ENCODE measurements at regions not wholly inside any gene's neighbourhood (a gene's known extent, or its start where the extent isn't known, plus 50 kb on each side); places are given as distances from the start of the nearest gene placed in this dataset.

- no peak overlapping the region for H3K4me3 ChIP-seq (ENCODE audit: low read depth in 1 of 3, low read length in 3 of 3)
Observed at GRCh38 chr13:19070398-19070735, 111.3 kb downstream of the TUBA3C start.

GRCh38 chr13:19069684-19070397 lies 111.8 kb downstream of the TUBA3C start:
- Histone ChIP-seq H3K4me3 (ENCODE audit: low read depth in 1 of 3, low read length in 3 of 3) (no peak overlapping the region), H3K27me3 (ENCODE audit: control insufficient read depth in 3 of 3, insufficient read depth in 3 of 3, low read length in 3 of 3) (no peaks in the 10 kb centered on the region), H3K27ac (ENCODE audit: low read depth in 1 of 3, low read length in 2 of 3) (no peak overlapping the region), H3K9me3 (ENCODE audit: control insufficient read depth in 2 of 2, insufficient read depth in 1 of 2, low read depth in 1 of 2, low read length in 1 of 2) (peaks cover 0 to 45% of the 10 kb centered on the region in 2 donors), H3K36me3 (ENCODE audit: control insufficient read depth in 3 of 3, insufficient read depth in 2 of 3, low read depth in 1 of 3, low read length in 3 of 3) (no peaks in the 10 kb centered on the region), H3K4me1 (ENCODE audit: control insufficient read depth in 3 of 3, insufficient read depth in 2 of 3, low read depth in 1 of 3, low read length in 2 of 3) (no peaks in the 10 kb centered on the region)
- DNase-seq (no peak), FAIRE-seq (no peak)
- WGBS, 3 donors, result 56 to 73% (median 73%) methylated on average over 5 of the region's 5 CpGs

More at GRCh38 chr13:19070398-19070735, 111.3 kb downstream of the TUBA3C start:
- Histone ChIP-seq H3K27me3 (ENCODE audit: control insufficient read depth in 3 of 3, insufficient read depth in 3 of 3, low read length in 3 of 3) (no peaks in the 10 kb centered on the region), H3K27ac (ENCODE audit: low read depth in 1 of 3, low read length in 2 of 3) (no peak overlapping the region), H3K4me1 (ENCODE audit: control insufficient read depth in 3 of 3, insufficient read depth in 2 of 3, low read depth in 1 of 3, low read length in 2 of 3) (no peaks in the 10 kb centered on the region), H3K36me3 (ENCODE audit: control insufficient read depth in 3 of 3, insufficient read depth in 2 of 3, low read depth in 1 of 3, low read length in 3 of 3) (no peaks in the 10 kb centered on the region), H3K9me3 (ENCODE audit: control insufficient read depth in 2 of 2, insufficient read depth in 1 of 2, low read depth in 1 of 2, low read length in 1 of 2) (peaks cover 0 to 50% of the 10 kb centered on the region in 2 donors)
- 67 to 86% (median 74%) methylated on average over 6 of the region's 6 CpGs for WGBS, 3 donors
- FAIRE-seq (no peak), DNase-seq (no peak)

GRCh38 chr13:19068691-19069090 lies 112.9 kb downstream of the TUBA3C start:
- WGBS, 3 donors, result 68 to 80% (median 69%) methylated on average over 2 of the region's 2 CpGs
- Histone ChIP-seq H3K9me3 (ENCODE audit: control insufficient read depth in 2 of 2, insufficient read depth in 1 of 2, low read depth in 1 of 2, low read length in 1 of 2) (peaks cover 0 to 39% of the 10 kb centered on the region in 2 donors), H3K27ac (ENCODE audit: low read depth in 1 of 3, low read length in 2 of 3) (no peak overlapping the region), H3K4me1 (ENCODE audit: control insufficient read depth in 3 of 3, insufficient read depth in 2 of 3, low read depth in 1 of 3, low read length in 2 of 3) (no peaks in the 10 kb centered on the region), H3K27me3 (ENCODE audit: control insufficient read depth in 3 of 3, insufficient read depth in 3 of 3, low read length in 3 of 3) (no peaks in the 10 kb centered on the region), H3K36me3 (ENCODE audit: control insufficient read depth in 3 of 3, insufficient read depth in 2 of 3, low read depth in 1 of 3, low read length in 3 of 3) (no peaks in the 10 kb centered on the region), H3K4me3 (ENCODE audit: low read depth in 1 of 3, low read length in 3 of 3) (no peak overlapping the region)
- FAIRE-seq (no peak), DNase-seq (no peak)

GRCh38 chr13:19067767-19068166 lies 113.9 kb downstream of the TUBA3C start:
- Histone ChIP-seq H3K9me3 (ENCODE audit: control insufficient read depth in 2 of 2, insufficient read depth in 1 of 2, low read depth in 1 of 2, low read length in 1 of 2) (peaks cover 2 to 43% of the 10 kb centered on the region in 2 donors), H3K4me3 (ENCODE audit: low read depth in 1 of 3, low read length in 3 of 3) (no peak overlapping the region), H3K36me3 (ENCODE audit: control insufficient read depth in 3 of 3, insufficient read depth in 2 of 3, low read depth in 1 of 3, low read length in 3 of 3) (no peaks in the 10 kb centered on the region), H3K27ac (ENCODE audit: low read depth in 1 of 3, low read length in 2 of 3) (no peak overlapping the region), H3K4me1 (ENCODE audit: control insufficient read depth in 3 of 3, insufficient read depth in 2 of 3, low read depth in 1 of 3, low read length in 2 of 3) (no peaks in the 10 kb centered on the region), H3K27me3 (ENCODE audit: control insufficient read depth in 3 of 3, insufficient read depth in 3 of 3, low read length in 3 of 3) (no peaks in the 10 kb centered on the region)
- FAIRE-seq (no peak), DNase-seq (no peak)
- 93 to 97% (median 94%) methylated on average over 2 of the region's 2 CpGs for WGBS, 3 donors

- WGBS, 3 donors, result 86 to 96% (median 87%) methylated on average over 4 of the region's 4 CpGs
- H3K4me3 ChIP-seq (ENCODE audit: low read depth in 1 of 3, low read length in 3 of 3), result no peak overlapping the region
- H3K27ac ChIP-seq (ENCODE audit: low read depth in 1 of 3, low read length in 2 of 3), result no peak overlapping the region
- FAIRE-seq (no peak), DNase-seq (no peak)
- H3K27me3 ChIP-seq (ENCODE audit: control insufficient read depth in 3 of 3, insufficient read depth in 3 of 3, low read length in 3 of 3), result no peaks in the 10 kb centered on the region
- no peaks in the 10 kb centered on the region for H3K36me3 ChIP-seq (ENCODE audit: control insufficient read depth in 3 of 3, insufficient read depth in 2 of 3, low read depth in 1 of 3, low read length in 3 of 3)
- H3K4me1 ChIP-seq (ENCODE audit: control insufficient read depth in 3 of 3, insufficient read depth in 2 of 3, low read depth in 1 of 3, low read length in 2 of 3), result no peaks in the 10 kb centered on the region
- peaks cover 2 to 55% of the 10 kb centered on the region in 2 donors for H3K9me3 ChIP-seq (ENCODE audit: control insufficient read depth in 2 of 2, insufficient read depth in 1 of 2, low read depth in 1 of 2, low read length in 1 of 2)
Observed at GRCh38 chr13:19062801-19063200, 118.8 kb downstream of the TUBA3C start.

- H3K27ac ChIP-seq (ENCODE audit: low read depth in 1 of 3, low read length in 2 of 3), result no peak overlapping the region
- H3K36me3 ChIP-seq (ENCODE audit: control insufficient read depth in 3 of 3, insufficient read depth in 2 of 3, low read depth in 1 of 3, low read length in 3 of 3), result no peaks in the 10 kb centered on the region
- 84 to 91% (median 90%) methylated on average over 11 of the region's 11 CpGs for WGBS, 3 donors
- no peaks in the 10 kb centered on the region for H3K4me1 ChIP-seq (ENCODE audit: control insufficient read depth in 3 of 3, insufficient read depth in 2 of 3, low read depth in 1 of 3, low read length in 2 of 3)
- FAIRE-seq, result no peak
- H3K9me3 ChIP-seq (ENCODE audit: control insufficient read depth in 2 of 2, insufficient read depth in 1 of 2, low read depth in 1 of 2, low read length in 1 of 2), result peaks cover 2 to 61% of the 10 kb centered on the region in 2 donors
- no peak for DNase-seq
- no peak overlapping the region for H3K4me3 ChIP-seq (ENCODE audit: low read depth in 1 of 3, low read length in 3 of 3)
- no peaks in the 10 kb centered on the region for H3K27me3 ChIP-seq (ENCODE audit: control insufficient read depth in 3 of 3, insufficient read depth in 3 of 3, low read length in 3 of 3)
Observed at GRCh38 chr13:19062019-19062646, 119.5 kb downstream of the TUBA3C start.

GRCh38 chr13:19061278-19061677 lies 120.3 kb downstream of the TUBA3C start:
- no peaks in the 10 kb centered on the region for H3K36me3 ChIP-seq (ENCODE audit: control insufficient read depth in 3 of 3, insufficient read depth in 2 of 3, low read depth in 1 of 3, low read length in 3 of 3)
- DNase-seq (no peak), FAIRE-seq (no peak)
- H3K27ac ChIP-seq (ENCODE audit: low read depth in 1 of 3, low read length in 2 of 3), result no peak overlapping the region
- 78 to 88% (median 83%) methylated on average over 6 of the region's 6 CpGs for WGBS, 3 donors
- H3K27me3 ChIP-seq (ENCODE audit: control insufficient read depth in 3 of 3, insufficient read depth in 3 of 3, low read length in 3 of 3), result no peaks in the 10 kb centered on the region
- H3K4me3 ChIP-seq (ENCODE audit: low read depth in 1 of 3, low read length in 3 of 3), result no peak overlapping the region
- H3K9me3 ChIP-seq (ENCODE audit: control insufficient read depth in 2 of 2, insufficient read depth in 1 of 2, low read depth in 1 of 2, low read length in 1 of 2), result peaks cover 2 to 66% of the 10 kb centered on the region in 2 donors
- H3K4me1 ChIP-seq (ENCODE audit: control insufficient read depth in 3 of 3, insufficient read depth in 2 of 3, low read depth in 1 of 3, low read length in 2 of 3), result no peaks in the 10 kb centered on the region

- Histone ChIP-seq H3K27me3 (ENCODE audit: control insufficient read depth in 3 of 3, insufficient read depth in 3 of 3, low read length in 3 of 3) (no peaks in the 10 kb centered on the region), H3K4me3 (ENCODE audit: low read depth in 1 of 3, low read length in 3 of 3) (no peak overlapping the region), H3K4me1 (ENCODE audit: control insufficient read depth in 3 of 3, insufficient read depth in 2 of 3, low read depth in 1 of 3, low read length in 2 of 3) (no peaks in the 10 kb centered on the region), H3K27ac (ENCODE audit: low read depth in 1 of 3, low read length in 2 of 3) (no peak overlapping the region), H3K9me3 (ENCODE audit: control insufficient read depth in 2 of 2, insufficient read depth in 1 of 2, low read depth in 1 of 2, low read length in 1 of 2) (peaks cover 2 to 74% of the 10 kb centered on the region in 2 donors), H3K36me3 (ENCODE audit: control insufficient read depth in 3 of 3, insufficient read depth in 2 of 3, low read depth in 1 of 3, low read length in 3 of 3) (no peaks in the 10 kb centered on the region)
- WGBS, 3 donors, result 82 to 87% (median 86%) methylated on average over 13 of the region's 13 CpGs
- DNase-seq, result no peak
- FAIRE-seq, result no peak
Observed at GRCh38 chr13:19060311-19061002, 121.2 kb downstream of the TUBA3C start.

Data from small intestine (tissue), 7 donors.